HepG2 (cell line): ENCODE measurements at regions not wholly inside any gene's neighbourhood (a gene's known extent, or its start where the extent isn't known, plus 50 kb on each side); places are given as distances from the start of the nearest gene placed in this dataset.

Experiments used
- ATAC-seq: fragments of 200-7000 bp; cut with Tn5 transposase; 3 replicates; pipeline ENCODE4 v1.9.1; 2020; ENCODE audit warnings: mild to moderate bottlenecking, moderate library complexity
- BruUV-seq: library from RNA; stranded (reverse); fragments of 400-500 nt; replicated peaks from 2 replicates; lab custom pipeline; 2021; lab: Mats Ljungman, UMichigan
- CTCF ChIA-PET: fragments of 300-600 bp; formaldehyde crosslinking; extraction: SDS; loops from one replicate; lab custom pipeline; 2021; ENCODE audit warnings: low total read pairs, inconsistent platforms, low intra/inter-chr PET ratio; lab: Yijun Ruan, JAX
- POLR2A ChIA-PET: fragments of 350-600 bp; sonication (Branson Sonifier 250); formaldehyde crosslinking; loops from one replicate; lab custom pipeline; 2020; ENCODE audit warnings: antibody characterized with exemption, inconsistent platforms; lab: Yijun Ruan, JAX
- DNase-seq: peaks from one replicate; pipeline ENCODE4 v3.0.0-alpha.2; 2015; ENCODE audit warnings: low spot score
- FAIRE-seq: peaks from 3 replicates; lab custom pipeline; 2011; peaks lifted over from hg19 to GRCh38; lab: Jason Lieb, UNC
- H2AFZ ChIP-seq: one replicate; pipeline ENCODE4 v1.6.1; 2011; ENCODE audit warnings: low read length, inconsistent platforms
- H3K27ac ChIP-seq: fragments of 300-600 bp; 3 replicates; pipeline ENCODE4 v1.8.0; 2011; ENCODE audit warnings: mixed run types, mild to moderate bottlenecking, mixed read lengths, low read length, inconsistent platforms; ENCODE audit not compliant: insufficient read depth; ENCODE audit errors: extremely low read length
- H3K27me3 ChIP-seq, 2 experiments: fragments of 200-600 bp in 1 of 2; 2 replicates in 1 of 2; 3 replicates in 1 of 2; pipeline versions ENCODE4 v1.6.0 to v1.8.0; 2011; ENCODE audit warnings: low read length in 2 of 2, mild to moderate bottlenecking in 2 of 2, moderate library complexity in 2 of 2, inconsistent platforms in 1 of 2; ENCODE audit not compliant: insufficient read depth in 2 of 2, control insufficient read depth in 1 of 2
- H3K36me3 ChIP-seq, 2 experiments: fragments of 200-600 bp in 1 of 2; replicated peaks in 1 of 2; 2 replicates in 1 of 2; 3 replicates in 1 of 2; pipeline versions ENCODE4 v1.5.1 to v1.8.0; 2011; ENCODE audit warnings: low read length in 2 of 2, inconsistent platforms in 1 of 2; ENCODE audit not compliant: insufficient read depth in 2 of 2, control insufficient read depth in 1 of 2
- H3K4me1 ChIP-seq: 2 replicates; pipeline ENCODE4 v1.5.1; 2012; ENCODE audit warnings: low read length, inconsistent platforms; ENCODE audit not compliant: insufficient read depth
- H3K4me2 ChIP-seq: 2 replicates; pipeline ENCODE4 v1.6.0; 2011; ENCODE audit warnings: low read depth, low read length, inconsistent platforms
- H3K4me3 ChIP-seq, 3 experiments: fragments of 200-600 bp in 1 of 3; sonication (generic), shearing (Covaris generic) in 1 of 3; replicated peaks in 1 of 3; 2 replicates each; pipeline ENCODE4 v1.5.1; 2011 to 2016; ENCODE audit warnings: low read length in 3 of 3, inconsistent platforms in 2 of 3, low read depth in 2 of 3, mild to moderate bottlenecking in 2 of 3, control low read depth in 1 of 3, mixed read lengths in 1 of 3; ENCODE audit not compliant: insufficient read depth in 1 of 3
- H3K79me2 ChIP-seq: one replicate; pipeline ENCODE4 v1.6.1; 2011; ENCODE audit warnings: low read length, inconsistent platforms; ENCODE audit not compliant: insufficient read depth
- H3K9ac ChIP-seq: 2 replicates; pipeline ENCODE4 v1.6.0; 2011; ENCODE audit warnings: mild to moderate bottlenecking, low read depth, low read length, inconsistent platforms; ENCODE audit not compliant: insufficient read depth
- H3K9me3 ChIP-seq: 2 replicates; pipeline ENCODE4 v1.5.1; 2012; ENCODE audit warnings: mild to moderate bottlenecking, low read length
- H4K20me1 ChIP-seq: 2 replicates; pipeline ENCODE4 v1.6.0; 2011; ENCODE audit warnings: inconsistent platforms, mild to moderate bottlenecking, low read length, moderate library complexity; ENCODE audit not compliant: insufficient read depth
- ARHGAP35 ChIP-seq: sonication (generic); formaldehyde crosslinking; IDR thresholded peaks from 2 replicates; pipeline ENCODE4 v1.9.0; 2022; ENCODE audit warnings: mild to moderate bottlenecking, inconsistent platforms, moderate library complexity, missing genetic modification reagents, borderline replicate concordance
- CCDC6 ChIP-seq: sonication (generic); formaldehyde crosslinking; IDR thresholded peaks from 2 replicates; pipeline ENCODE4 v1.8.1; 2022; ENCODE audit warnings: mild to moderate bottlenecking, missing genetic modification reagents, moderate library complexity
- CREM ChIP-seq, 2 experiments: sonication (generic) in 1 of 2; formaldehyde crosslinking in 1 of 2; IDR thresholded peaks; 2 replicates each; pipeline versions ENCODE4 v1.4.0 to v1.6.1; 2016 to 2020; ENCODE audit warnings: antibody characterized with exemption in 1 of 2, mild to moderate bottlenecking in 1 of 2, missing genetic modification reagents in 1 of 2
- ELF4 ChIP-seq: sonication (generic); formaldehyde crosslinking; IDR thresholded peaks from 2 replicates; pipeline ENCODE4 v1.5.0; 2020; ENCODE audit warnings: missing genetic modification reagents, mild to moderate bottlenecking, moderate library complexity, borderline replicate concordance
- EP300 ChIP-seq, 3 experiments: sonication (generic) in 1 of 3; formaldehyde crosslinking in 1 of 3; IDR thresholded peaks; 2 replicates each; pipeline versions ENCODE4 v1.5.1 to v1.6.1; 2011 to 2020; ENCODE audit warnings: low read depth in 2 of 3, low read length in 2 of 3, borderline replicate concordance in 1 of 3, improper control_type of control experiment in 1 of 3, mild to moderate bottlenecking in 1 of 3, missing genetic modification reagents in 1 of 3, moderate library complexity in 1 of 3
- KDM5B ChIP-seq: sonication (generic); formaldehyde crosslinking; IDR thresholded peaks from 2 replicates; pipeline ENCODE4 v1.4.0; 2020; ENCODE audit warnings: missing genetic modification reagents, mild to moderate bottlenecking, borderline replicate concordance
- MBNL3 ChIP-seq: fragments of 250-450 bp; sonication (Bioruptor Pico); conservative IDR thresholded peaks from 2 replicates; pipeline ENCODE4 v1.8.0; 2022; ENCODE audit warnings: mild to moderate bottlenecking, inconsistent platforms
- MIER2 ChIP-seq: IDR thresholded peaks from 2 replicates; pipeline ENCODE4 v1.6.1; 2016; ENCODE audit warnings: missing biosample characterization, missing genetic modification reagents
- PAX8 ChIP-seq: sonication (generic); formaldehyde crosslinking; IDR thresholded peaks from 2 replicates; pipeline ENCODE4 v1.8.0; 2022; ENCODE audit warnings: mild to moderate bottlenecking, missing genetic modification reagents, borderline replicate concordance
- PHF8 ChIP-seq: sonication (generic); formaldehyde crosslinking; IDR thresholded peaks from 2 replicates; pipeline ENCODE4 v1.5.0; 2020; ENCODE audit warnings: missing genetic modification reagents
- RXRB ChIP-seq: IDR thresholded peaks from 2 replicates; pipeline ENCODE4 v1.6.1; 2016; ENCODE audit warnings: borderline replicate concordance, missing genetic modification reagents, missing compliant biosample characterization
- SP1 ChIP-seq, 2 experiments: fragments of 450-650 bp in 1 of 2; sonication (generic) in 1 of 2; formaldehyde crosslinking in 1 of 2; IDR thresholded peaks; 2 replicates each; pipeline versions ENCODE4 v1.4.0 to v1.6.1; 2016 to 2020; ENCODE audit warnings: missing genetic modification reagents in 1 of 2
- TCF12 ChIP-seq, 2 experiments: fragments of 450-650 bp in 1 of 2; sonication (generic) in 1 of 2; formaldehyde crosslinking in 1 of 2; IDR thresholded peaks; 2 replicates each; pipeline versions ENCODE4 v1.6.1 to v1.8.0; 2017 to 2022; ENCODE audit warnings: antibody characterized with exemption in 1 of 2, mild to moderate bottlenecking in 1 of 2, missing genetic modification reagents in 1 of 2, moderate library complexity in 1 of 2
- ZFX ChIP-seq: sonication (generic); formaldehyde crosslinking; IDR thresholded peaks from 2 replicates; pipeline ENCODE4 v1.4.0; 2020; ENCODE audit warnings: mild to moderate bottlenecking, low read depth, missing genetic modification reagents, moderate library complexity
- ZMAT3 ChIP-seq: sonication (generic); formaldehyde crosslinking; conservative IDR thresholded peaks from 2 replicates; pipeline ENCODE4 v1.7.0; 2021; ENCODE audit warnings: missing genetic modification reagents
- ZNF230 ChIP-seq: sonication (generic); formaldehyde crosslinking; IDR thresholded peaks from 2 replicates; pipeline ENCODE4 v1.4.0; 2020; ENCODE audit warnings: mild to moderate bottlenecking, missing genetic modification reagents
- ZNF615 ChIP-seq: sonication (generic); formaldehyde crosslinking; IDR thresholded peaks from 2 replicates; pipeline ENCODE4 v1.5.0; 2020; ENCODE audit warnings: mild to moderate bottlenecking, missing genetic modification reagents, borderline replicate concordance
- ZSCAN9 ChIP-seq: IDR thresholded peaks from 2 replicates; pipeline ENCODE4 v1.6.1; 2016; ENCODE audit warnings: borderline replicate concordance
- WGBS: methylation state at CpG from one replicate; pipeline ENCODE4 v1.1.6; 2017; ENCODE audit warnings: low lambda C conversion rate; 5-methylcytosine and 5-hydroxymethylcytosine counted together
- in situ Hi-C: cut with HindIII; loops from 2 replicates; pipeline ENCODE4 v1.10.0; 2017; ENCODE audit warnings: low pct_unique_long_range_greater_than_20kb; ENCODE audit not compliant: extremely low pct_ligation_motif_present
- intact Hi-C: fragments of 100-400 bp; cut with micrococcal nuclease; formaldehyde crosslinking; loops from one replicate; pipeline ENCODE4 v1.10.0; 2022; ENCODE audit not compliant: unreplicated experiment
- TF ChIP-seq, protein P1 (sequence below): sonication (generic); formaldehyde crosslinking; IDR thresholded peaks from 2 replicates; pipeline ENCODE4 v1.4.0; 2020; ENCODE audit warnings: missing genetic modification reagents, borderline replicate concordance

DNA sequence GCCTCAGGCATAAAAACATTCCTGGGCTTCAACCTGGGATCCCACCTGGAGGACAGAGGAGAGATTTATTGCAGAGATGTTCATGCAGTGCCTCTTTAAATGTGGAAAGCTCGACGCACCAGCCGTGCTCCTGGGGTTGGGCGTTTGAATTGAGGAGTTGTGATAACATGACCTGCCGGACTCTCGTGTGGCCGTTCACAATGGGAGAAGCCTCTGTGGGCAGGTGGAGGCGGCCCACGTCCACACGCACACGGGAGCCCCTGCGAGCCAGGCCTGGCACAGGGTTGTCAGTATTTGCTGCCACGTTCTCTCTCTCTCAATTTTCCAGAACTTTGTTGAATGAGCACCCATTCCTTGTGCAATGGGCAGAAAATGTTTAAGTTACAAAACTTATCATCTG lies 58.3 kb upstream of the PPARA start (continued):
- TF ChIP-seq, protein P1, sequence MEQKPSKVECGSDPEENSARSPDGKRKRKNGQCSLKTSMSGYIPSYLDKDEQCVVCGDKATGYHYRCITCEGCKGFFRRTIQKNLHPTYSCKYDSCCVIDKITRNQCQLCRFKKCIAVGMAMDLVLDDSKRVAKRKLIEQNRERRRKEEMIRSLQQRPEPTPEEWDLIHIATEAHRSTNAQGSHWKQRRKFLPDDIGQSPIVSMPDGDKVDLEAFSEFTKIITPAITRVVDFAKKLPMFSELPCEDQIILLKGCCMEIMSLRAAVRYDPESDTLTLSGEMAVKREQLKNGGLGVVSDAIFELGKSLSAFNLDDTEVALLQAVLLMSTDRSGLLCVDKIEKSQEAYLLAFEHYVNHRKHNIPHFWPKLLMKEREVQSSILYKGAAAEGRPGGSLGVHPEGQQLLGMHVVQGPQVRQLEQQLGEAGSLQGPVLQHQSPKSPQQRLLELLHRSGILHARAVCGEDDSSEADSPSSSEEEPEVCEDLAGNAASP (CRISPR knock-in tag) = no peak
- TF ChIP-seq ARHGAP35 (CRISPR knock-in tag) (no peak), SP1 (IDR thresholded peaks at IDR 0.05) (no peak), SP1 (CRISPR knock-in tag; IDR thresholded peaks at IDR 0.05) (no peak), ZSCAN9 (CRISPR knock-in tag) (no peak), MBNL3 (CRISPR knock-in tag) (no peak), ZFX (CRISPR knock-in tag) (no peak), CCDC6 (CRISPR knock-in tag) (no peak)
- TF ChIP-seq, all 625 proteins: peak for 0

DNA sequence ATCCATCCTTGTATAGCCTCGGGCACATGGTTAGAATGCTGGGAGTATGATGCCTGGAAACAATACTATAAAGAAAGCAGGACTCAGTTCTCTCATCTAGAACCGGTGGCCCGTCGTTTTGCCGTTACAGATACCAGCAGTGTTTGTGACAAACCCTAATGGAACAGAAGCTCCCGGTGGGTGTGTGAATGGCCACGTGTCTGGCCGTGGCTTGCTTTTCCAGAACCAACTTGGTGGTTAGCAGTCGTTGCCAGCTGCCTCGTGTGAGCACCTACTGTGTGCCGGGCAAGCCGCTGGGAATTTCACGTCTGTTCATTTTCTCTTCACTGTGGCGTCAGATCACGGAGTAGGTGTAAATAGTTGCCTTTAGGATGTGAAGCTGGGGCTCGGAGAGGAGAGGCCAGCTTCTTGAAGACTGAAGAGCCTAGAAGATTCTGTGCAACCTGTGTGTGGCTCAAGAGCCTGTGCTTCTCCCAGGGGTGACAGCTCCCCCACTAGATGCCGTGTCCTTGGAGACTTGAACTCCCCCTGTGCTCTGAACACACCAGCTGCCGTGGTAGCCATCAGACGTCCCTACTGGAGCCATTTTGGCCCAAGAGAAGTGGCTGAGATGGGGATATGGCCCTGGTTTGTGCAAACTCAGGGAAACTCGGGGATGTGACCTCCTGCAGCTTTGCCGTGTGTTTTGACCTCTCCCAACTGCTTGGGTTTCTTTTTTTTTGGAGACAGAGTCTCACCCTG lies 57.5 kb upstream of the PPARA start:
- Histone ChIP-seq H3K4me2 (no peak overlapping the region), H3K27me3 (peaks cover 14 to 53% of the 10 kb centered on the region in 2 experiments), H3K9me3 (no peaks in the 10 kb centered on the region), H3K27ac (no peak overlapping the region), H3K79me2 (no peaks in the 10 kb centered on the region), H2AFZ (no peak overlapping the region), H3K4me1 (peaks cover 20% of the 10 kb centered on the region), H3K4me3 (no peak overlapping the region), H3K9ac (no peak overlapping the region), H3K36me3 (no peaks in the 10 kb centered on the region), H4K20me1 (no peaks in the 10 kb centered on the region)
- no peak for ATAC-seq
- ChIA-PET POLR2A (no interaction called here), CTCF (no interaction called here)
- 50% methylated on average over 17 of the region's 21 CpGs for WGBS
- in situ Hi-C loops = no loop called here
- intact Hi-C loops = no loop called here
- no peak for DNase-seq
- BruUV-seq = no TSS peak
- FAIRE-seq = no peak
- no peak for TF ChIP-seq ZNF615 (CRISPR knock-in tag)
- no peak for TF ChIP-seq ELF4 (CRISPR knock-in tag)
- no peak for TF ChIP-seq RXRB (CRISPR knock-in tag)
- no peak for TF ChIP-seq PAX8 (CRISPR knock-in tag)
- TF ChIP-seq EP300 (IDR thresholded peaks at IDR 0.05; ENCODE audit: low read depth in 2 of 2, low read length in 2 of 2) = no peak
- no peak for TF ChIP-seq EP300 (CRISPR knock-in tag; IDR thresholded peaks at IDR 0.05; ENCODE audit: borderline replicate concordance)
- no peak for TF ChIP-seq ZNF230
- no peak for TF ChIP-seq ZMAT3 (CRISPR knock-in tag)
- TF ChIP-seq PHF8 (CRISPR knock-in tag) = no peak
- no peak for TF ChIP-seq TCF12 (IDR thresholded peaks at IDR 0.05)
- TF ChIP-seq TCF12 (CRISPR knock-in tag; IDR thresholded peaks at IDR 0.05) = no peak
- no peak for TF ChIP-seq MIER2 (CRISPR knock-in tag)
- no peak for TF ChIP-seq CREM (IDR thresholded peaks at IDR 0.05)
- no peak for TF ChIP-seq CREM (CRISPR knock-in tag; IDR thresholded peaks at IDR 0.05)
- no peak for TF ChIP-seq KDM5B
